Activated naive CD4-positive, alpha-beta T cell treated with anti-CD3 and anti-CD28 coated beads, Interleukin-2, amount 50 U/mL, for 16 hours (primary cell): ENCODE measurements at regions not wholly inside any gene's neighbourhood (a gene's known extent, or its start where the extent isn't known, plus 50 kb on each side); places are given as distances from the start of the nearest gene placed in this dataset.
"Not testable (repeated sequence)": the region's sequence is repeated elsewhere in the genome, so short reads cannot be mapped to it uniquely, and the experiment has no call there.

Source experiments
- DNase-seq: peaks from one replicate; pipeline ENCODE4 v3.0.0-alpha.2; 2020

DNA sequence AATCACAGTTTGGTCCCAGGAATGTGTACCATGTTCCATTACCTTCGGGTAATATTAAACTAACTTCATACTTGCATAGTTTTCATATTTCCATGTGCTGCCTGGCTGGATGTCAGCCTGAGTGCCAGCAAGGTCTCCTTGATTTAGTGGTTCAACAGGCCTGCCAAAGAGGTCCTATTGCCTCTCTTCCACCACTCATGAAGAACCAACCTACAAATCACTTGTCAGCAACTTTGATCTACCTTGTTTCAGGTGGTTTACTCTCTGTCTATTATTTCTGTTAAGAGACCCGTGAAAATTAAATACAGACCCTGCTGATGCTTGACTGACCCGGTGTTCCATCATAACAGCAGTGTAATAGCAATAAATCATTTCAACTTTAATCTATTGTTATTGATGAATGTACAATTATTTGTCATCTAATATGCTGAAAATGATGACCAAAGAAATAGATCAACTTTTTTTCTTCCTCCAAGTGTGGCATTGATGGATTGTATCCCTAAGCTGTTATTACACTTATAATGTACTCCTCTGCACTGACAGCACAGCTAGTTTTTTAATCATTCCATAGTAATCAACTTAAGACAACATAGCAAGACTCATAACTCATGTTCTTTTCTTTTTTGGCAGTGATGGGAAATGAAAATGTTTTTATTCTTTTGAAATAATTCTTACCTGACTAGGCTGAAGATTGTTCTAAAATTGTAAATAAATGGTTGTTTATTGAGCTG, 1220.2 kb upstream of the ACVR2A start:
- no peak for DNase-seq

- no peak for DNase-seq
Observed at GRCh38 chr2:146623771-146624170, 1221.1 kb upstream of the ACVR2A start.

- DNase-seq: no peak
Observed at GRCh38 chr2:146621656-146622055, 1223.2 kb upstream of the ACVR2A start.

DNA sequence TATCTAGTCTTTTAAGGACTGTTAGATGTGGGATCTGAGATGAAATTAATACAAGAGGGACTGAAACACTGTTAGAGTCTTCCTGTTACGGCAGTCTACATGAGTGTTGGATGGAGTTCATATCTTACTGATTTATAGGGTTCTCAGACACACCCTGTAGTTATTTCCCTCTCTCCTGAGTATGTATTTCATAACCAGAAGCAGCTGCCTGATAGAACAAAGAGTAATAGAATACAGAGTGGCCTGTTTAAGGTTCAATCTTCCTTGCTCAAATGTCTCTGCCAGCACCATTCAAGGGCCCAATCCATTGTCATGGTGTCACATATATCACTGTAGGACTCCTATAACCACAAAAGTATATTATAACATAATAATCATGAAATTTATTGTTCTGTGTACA, 1229.1 kb upstream of the ACVR2A start:
- DNase-seq: no peak

- no peak for DNase-seq
Observed at GRCh38 chr2:146608490-146608889, 1236.3 kb upstream of the ACVR2A start.

- DNase-seq: no peak
Observed at GRCh38 chr2:146604521-146604920, 1240.3 kb upstream of the ACVR2A start.

GRCh38 chr2:146602856-146603255, 1242.0 kb upstream of the ACVR2A start:
- DNase-seq: no peak

DNA sequence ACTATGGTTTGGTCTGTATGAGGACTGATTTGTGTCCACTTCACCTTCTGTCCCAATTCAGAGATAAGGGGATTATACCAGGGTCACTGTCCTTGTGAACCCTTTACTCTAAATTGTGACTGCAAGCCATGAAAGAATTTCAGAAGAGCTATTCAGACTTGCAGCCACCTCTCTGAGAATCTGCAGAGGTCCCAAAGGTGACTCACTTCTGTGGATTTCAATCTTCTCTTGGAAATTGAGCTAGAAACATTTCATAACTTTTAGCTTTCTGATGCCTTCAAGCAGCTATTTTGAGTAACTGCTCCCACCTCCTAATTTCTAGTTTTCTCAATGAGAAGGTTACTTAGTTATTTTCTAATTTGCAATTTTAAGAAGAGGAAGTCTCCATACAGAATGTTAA, 1242.4 kb upstream of the ACVR2A start:
- DNase-seq: no peak

GRCh38 chr2:146598791-146599190, 1246.0 kb upstream of the ACVR2A start:
- no peak for DNase-seq

DNA sequence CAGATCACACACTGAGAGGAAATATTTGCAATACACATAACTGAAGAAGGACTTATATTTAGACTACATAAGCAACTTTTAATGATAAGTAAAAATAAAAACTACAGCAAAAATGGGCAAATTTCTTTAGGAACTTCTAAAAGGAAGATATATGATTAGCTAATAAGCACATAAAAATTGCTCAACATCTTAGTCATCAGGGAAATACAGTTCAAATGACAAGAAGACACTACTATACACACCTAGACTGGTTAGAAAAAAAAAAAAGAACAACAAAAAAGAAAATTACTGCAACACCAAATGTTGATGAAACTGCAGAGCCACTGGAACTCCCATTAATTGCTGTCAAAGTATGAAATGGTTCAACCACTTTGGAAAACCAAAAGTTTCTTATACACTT, 1247.5 kb upstream of the ACVR2A start:
- no peak for DNase-seq

DNA sequence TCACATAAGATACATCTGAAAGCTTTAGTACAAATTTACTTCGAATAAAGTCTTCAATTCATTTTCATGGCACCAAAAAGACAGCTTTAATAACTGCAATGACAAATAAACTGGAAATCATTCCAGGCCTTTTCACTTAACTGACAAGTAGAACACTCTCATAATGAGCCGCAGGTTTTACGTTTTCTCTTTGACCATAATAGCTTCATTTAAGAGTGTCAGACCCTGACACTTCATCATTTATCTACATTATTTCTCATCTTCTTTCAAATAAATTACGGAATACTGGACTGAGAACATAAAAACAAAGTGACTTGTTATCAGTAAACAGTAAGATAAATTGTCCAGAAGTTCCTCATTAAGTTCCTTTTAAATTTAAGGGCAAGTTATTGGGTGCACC, 1252.9 kb upstream of the ACVR2A start:
- DNase-seq: no peak

DNA sequence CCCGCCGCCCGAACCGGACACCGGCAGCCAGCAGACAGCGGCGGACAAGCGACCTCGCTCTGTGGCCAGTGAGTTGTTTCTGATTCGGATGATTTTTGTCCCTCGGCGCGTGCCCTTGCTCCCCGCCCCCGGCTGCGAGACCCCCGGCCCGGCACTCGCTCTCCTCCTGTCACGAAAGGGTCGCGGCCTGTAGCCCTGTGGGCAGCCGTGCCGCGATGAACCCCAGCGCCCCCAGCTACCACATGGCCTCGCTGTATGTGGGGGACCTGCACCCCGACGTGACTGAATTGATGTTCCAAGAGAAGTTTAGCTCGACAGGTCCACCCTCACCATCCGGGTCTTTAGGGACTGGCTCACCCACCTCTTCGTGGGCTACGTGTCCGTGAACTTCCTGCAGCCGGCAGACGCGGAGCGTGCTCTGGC, 1257.5 kb upstream of the ACVR2A start:
- DNase-seq: no peak

DNA sequence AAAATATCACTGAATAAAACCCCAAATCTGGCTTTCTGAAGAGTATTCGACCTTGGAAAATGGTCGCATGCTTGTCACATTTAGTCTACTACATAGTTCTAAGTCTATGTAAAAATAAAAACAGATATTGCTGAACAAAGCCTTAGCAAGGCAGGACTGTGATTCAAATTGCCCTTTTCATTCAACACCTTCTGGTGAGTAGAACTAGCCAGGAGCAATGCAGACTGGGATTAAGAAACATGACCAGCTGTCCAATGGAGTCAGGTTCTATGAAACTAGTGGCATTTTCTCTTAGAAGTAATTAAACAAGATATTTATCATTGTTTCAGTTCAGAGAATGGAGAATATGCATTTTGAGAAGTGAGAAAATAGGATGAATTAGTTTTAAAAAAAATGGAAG, 1260.5 kb upstream of the ACVR2A start:
- DNase-seq: no peak

DNA sequence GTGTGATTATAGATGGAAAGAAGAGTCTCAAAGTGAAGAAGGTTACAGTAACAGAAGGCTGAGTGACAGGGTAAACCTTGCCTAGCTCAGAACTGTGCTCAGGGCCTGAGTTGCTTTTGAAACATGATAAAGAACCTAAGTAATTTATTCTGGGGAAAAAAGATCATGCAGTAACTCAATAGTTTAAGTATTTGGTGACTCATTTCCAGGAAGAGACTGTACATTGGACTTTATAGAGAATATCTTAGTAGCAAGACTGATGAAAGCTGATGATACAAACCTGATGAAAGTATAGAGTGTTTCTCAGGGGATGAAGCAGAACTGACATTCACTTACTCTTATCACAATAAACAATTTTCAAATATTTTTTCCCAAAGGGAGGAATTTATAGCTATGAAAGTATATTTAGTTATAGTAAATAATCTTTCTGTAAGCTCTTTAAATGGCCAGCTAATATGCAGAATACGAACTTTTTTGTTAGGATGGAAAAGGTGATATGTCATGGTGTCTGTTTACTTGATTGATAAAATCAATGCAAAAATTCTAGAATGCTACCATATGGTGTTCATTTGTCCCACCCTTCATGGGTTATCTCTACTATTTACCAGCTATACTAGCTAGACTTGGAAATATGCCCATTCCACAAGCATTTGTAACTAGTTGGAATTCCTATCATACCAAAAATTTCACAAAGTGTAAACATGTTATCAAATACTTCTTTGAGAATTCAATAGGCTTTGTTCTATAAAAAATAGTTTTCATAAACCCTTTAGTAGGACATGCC, 1265.5 kb upstream of the ACVR2A start:
- DNase-seq: no peak

GRCh38 chr2:146576339-146577111, 1268.3 kb upstream of the ACVR2A start:
- no peak for DNase-seq

- DNase-seq: no peak
Observed at GRCh38 chr2:146572598-146572997, 1272.2 kb upstream of the ACVR2A start.

- DNase-seq: no peak
Observed at GRCh38 chr2:146561996-146562395, 1282.8 kb upstream of the ACVR2A start.

GRCh38 chr2:146547236-146547635, 1297.6 kb upstream of the ACVR2A start:
- DNase-seq: no peak

GRCh38 chr2:146544701-146545100, 1300.1 kb upstream of the ACVR2A start:
- DNase-seq: no peak

DNA sequence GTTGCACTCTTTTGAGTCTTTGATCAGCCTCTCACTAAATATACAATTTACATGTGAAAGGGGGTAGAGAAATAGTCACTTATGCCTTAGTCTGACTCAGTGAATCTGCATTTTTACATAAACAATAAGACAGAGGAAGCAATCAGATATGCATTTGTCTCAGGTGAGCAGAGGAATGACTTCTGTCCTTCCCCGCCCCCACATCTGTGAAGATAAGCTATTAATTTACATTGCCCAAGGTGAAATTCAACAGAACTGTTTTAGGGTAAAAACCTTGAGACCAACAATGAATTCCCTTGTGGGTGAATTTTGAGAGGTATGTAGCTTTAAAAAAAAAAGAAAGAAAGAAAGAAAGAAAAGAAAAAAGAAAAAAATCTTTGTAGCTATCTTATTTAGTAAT, 1302.9 kb upstream of the ACVR2A start:
- DNase-seq: no peak

DNA sequence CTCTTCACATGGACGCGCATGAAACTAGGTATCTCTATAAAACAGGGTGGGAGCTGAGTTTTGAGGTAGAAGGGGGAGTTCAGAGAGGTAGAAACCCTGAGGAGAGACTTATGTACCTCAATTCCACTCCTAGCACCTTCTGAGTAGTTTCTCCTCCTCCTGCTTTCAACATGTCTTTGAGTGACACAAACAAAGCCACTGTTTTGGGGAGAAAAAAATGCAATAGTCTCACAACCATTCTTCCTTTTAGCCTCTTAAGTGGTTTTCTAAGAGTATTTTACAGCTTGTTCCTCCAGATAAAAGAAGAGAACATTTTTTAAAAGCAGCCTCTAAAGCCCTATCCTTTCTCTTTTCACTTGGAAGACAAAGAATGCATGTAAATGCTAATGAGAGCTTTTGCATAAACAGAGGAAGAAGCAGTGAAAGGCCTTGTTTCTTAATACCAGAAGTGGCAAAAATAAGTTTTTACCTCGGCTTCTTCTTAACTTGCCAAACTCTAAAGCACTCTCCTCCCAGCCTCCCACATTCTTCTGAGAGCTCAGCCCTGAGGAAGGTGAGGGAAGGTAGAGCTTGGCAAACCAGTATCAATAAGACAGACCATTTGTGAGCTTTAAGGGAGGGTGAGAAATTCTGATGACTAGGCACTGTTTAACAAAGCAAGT, 1304.4 kb upstream of the ACVR2A start:
- DNase-seq: no peak

- not testable (repeated sequence) for DNase-seq
Observed at GRCh38 chr2:146539739-146540138, 1305.1 kb upstream of the ACVR2A start.

DNA sequence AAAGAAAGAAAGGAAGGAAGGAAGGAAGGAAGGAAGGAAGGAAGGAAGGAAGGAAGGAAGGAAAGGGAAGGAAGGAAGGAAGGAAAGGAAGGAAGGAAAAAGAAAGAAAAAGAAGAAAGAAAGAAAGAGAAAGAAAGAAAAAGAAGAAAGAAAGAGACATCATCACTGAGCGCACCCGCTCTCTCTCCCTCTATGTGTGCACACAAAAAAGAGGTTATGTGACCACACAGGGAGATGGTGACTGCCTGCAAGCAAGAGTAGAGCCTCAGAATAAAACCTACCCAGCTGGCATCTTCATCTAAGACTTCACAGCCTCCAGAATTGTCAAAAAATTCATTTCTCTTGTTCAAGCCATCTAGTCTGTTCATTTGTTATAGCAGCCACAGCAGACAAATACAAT, 1307.4 kb upstream of the ACVR2A start:
- DNase-seq: no peak
